SKM-1 treated with dmso at 0.1 percent for 144 hours (cell line): ENCODE measurements at regions not wholly inside any gene's neighbourhood (a gene's known extent, or its start where the extent isn't known, plus 50 kb on each side); places are given as distances from the start of the nearest gene placed in this dataset.

ENCODE experiments used
- DNase-seq: peaks from one replicate; lab custom pipeline; 2025; ENCODE audit not compliant: unreplicated experiment; lab: John Stamatoyannopoulos, UW

- DNase-seq: no peak
Observed at GRCh38 chr6:139547122-139547776, 172.8 kb upstream of the CITED2 start.

- DNase-seq: no peak
Observed at GRCh38 chr6:139546106-139546472, 171.6 kb upstream of the CITED2 start.

GRCh38 chr6:139545206-139546105 lies 171.0 kb upstream of the CITED2 start:
- DNase-seq: no peak

DNA sequence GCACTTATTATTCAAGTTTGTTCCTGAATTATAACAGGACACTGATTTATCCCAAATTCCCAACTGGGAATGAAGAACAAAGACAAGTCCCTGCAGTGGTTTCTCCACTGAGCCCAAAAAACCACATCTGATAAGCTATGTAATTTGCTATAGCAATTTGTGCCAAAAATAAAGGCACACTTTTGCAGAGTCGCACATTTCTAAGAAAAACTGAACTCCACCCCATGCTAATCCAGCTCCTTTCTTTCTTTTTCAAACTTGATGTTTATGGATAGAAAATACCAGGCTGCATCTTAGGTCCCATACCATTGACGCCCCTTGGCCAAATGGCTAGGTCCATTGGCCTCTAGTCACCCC lies 170.2 kb upstream of the CITED2 start:
- DNase-seq: no peak

GRCh38 chr6:139542351-139542750 lies 167.9 kb upstream of the CITED2 start:
- DNase-seq: no peak

DNA sequence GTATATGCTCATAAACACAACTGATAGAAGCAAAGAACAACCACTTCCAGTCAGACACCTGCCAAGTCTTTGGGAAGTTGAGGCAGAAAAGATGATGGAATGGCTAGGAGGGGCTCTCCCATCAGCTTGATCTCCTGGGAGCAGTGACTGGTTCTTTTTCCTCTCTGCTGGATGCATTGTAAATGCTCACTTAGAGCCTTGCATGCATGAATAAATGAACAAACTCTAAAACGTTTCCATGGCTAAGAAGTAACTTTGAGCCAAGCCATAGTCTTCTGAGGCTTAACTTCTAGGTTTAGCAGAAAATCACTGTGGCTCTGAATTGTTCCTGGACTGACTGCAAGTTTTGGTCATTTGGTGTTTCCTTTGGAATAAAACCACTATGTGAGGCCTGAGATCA lies 166.4 kb upstream of the CITED2 start:
- DNase-seq: no peak

GRCh38 chr6:139540276-139540675 lies 165.8 kb upstream of the CITED2 start:
- no peak for DNase-seq

DNA sequence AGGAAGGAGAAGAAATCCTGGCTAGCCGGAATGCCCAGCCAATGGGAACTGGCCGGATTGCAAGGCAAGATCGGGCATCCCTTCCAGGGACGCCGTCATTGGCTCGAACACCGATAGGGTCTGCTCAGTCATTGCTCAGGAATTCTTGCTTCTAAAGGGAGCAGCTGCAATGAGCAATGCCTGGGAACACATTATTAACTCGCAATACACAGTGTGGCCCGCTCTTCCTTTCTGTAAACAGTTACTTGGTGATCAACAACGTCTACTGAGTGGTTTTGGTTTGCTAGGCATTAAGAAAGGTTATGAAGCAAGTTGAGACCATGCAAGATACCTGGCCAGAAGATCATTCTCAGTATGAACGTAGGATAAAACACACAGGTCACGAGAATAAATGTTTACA lies 165.4 kb upstream of the CITED2 start:
- DNase-seq: no peak

DNA sequence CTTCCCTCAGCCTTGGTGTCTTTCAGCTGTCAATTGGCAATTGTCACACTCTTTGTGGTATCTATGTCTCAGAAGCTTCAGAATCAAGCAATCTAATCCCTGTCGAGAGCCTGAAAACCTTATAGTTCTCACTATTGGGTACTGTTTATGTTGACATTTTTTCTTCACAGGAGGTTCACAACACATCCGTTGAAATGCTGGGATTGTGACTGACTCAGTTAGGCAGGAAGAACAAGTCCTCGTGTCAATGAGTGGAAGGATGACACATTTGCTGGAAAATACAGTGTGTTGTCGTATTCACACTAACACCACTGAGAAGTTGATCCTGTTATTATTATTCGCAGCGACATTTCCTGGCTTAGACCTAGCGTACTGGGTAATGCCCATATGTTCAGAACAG lies 163.9 kb upstream of the CITED2 start:
- no peak for DNase-seq

DNA sequence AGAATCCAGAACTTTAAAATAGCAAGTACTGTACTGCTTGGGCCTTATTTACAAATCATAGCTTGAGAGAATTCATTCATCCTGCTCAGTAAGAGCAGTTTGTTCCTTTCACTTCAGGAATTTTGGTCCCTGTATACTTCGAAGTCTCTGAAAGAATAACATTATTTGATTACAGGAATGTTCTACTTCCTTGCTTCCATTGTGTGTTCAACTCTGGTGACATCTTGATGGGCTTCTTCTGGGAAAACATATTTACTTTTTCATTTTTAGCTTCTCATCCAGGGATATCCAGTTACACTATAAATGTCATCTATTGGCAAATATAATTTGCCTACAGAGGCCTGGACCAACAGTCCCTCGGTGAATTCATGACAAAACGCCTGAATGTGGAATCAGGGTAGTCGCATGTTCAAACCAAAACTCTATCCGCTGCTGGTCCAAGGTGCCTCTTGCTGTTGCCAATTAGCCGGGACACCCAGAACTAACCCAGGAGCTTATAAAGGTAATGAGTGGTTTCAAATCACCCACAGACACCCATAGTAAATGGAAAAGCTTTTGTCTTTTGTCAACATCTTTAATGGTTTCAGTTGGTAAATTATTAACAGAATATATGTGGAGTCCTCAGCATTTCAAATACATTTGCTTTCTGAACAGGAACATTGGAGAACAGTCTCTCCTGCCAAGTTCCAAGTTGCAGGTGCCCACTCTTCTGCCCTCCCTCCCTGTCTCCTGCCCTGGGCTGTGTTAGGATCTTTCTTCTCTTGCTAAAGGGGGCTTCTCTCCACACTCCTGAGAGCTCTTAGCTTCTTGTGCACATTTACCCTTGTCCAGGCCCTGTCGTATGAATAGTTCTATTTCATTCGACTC lies 162.5 kb upstream of the CITED2 start:
- DNase-seq: no peak

- DNase-seq: no peak
Observed at GRCh38 chr6:139534472-139535115, 160.1 kb upstream of the CITED2 start.

DNA sequence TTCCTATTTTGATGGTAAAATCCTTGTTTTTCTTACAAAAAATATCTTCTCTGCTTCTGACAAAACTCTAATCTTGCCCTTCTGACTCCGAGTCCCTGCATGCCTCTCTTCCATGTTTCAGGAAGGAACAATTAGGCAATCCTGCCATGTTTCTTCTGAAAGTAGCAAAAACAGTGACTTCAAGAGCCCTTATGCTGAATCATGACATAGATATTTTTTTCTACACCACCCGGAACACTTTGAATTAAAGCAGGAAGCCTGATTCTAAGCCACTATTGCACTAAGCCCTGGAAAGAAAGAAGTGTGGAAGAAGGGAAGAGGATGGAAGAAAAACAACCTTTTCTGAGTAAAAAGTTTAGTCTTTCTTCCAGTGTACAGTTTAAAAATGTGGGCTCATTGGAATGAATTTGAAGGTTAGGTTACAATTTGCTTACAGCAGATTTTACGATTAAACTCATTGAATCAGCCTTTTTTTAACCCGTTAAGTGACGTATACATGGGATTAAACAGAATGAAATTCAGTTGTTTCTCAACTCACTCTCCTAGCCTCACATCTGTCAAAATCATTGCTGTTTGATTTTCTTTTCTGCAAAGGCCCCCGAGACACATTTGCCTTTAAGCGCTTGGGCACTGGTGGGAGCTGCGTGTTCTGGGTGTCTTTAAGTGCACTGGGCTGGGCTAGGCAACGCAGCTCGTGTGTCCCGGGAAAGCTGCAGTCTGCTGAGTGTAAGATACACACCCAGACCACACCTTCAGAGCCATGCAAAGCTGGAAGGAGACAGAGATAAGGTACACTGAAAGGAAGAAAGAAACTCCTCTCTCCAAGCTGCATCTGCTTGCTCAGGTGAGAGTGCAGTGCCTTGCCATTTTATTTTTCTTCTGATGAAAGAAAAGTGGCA lies 159.4 kb upstream of the CITED2 start:
- no peak for DNase-seq

DNA sequence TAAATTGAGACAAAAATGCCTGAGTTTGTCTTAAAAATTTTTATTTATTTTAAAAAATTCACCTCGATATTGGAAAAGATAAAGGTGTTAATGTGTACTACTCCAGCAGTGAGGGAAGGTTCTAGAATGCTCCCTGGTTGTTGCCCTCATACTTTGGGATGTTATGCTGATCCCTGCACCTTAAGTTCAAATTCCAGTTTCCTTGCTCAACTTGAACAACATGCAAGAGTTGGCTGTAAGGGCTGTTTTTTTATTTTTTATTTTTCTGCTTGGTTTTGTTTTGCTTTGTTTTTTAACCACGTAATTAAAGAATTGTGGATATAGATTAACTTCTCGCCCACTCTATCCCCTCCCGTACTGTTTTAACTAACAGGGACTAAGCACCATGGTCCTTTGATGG lies 158.7 kb upstream of the CITED2 start:
- no peak for DNase-seq

- no peak for DNase-seq
Observed at GRCh38 chr6:139531148-139532115, 157.0 kb upstream of the CITED2 start.

GRCh38 chr6:139530561-139530960 lies 156.1 kb upstream of the CITED2 start:
- no peak for DNase-seq

GRCh38 chr6:139529420-139529819 lies 155.0 kb upstream of the CITED2 start:
- DNase-seq: no peak

- no peak for DNase-seq
Observed at GRCh38 chr6:139528471-139528870, 154.0 kb upstream of the CITED2 start.

DNA sequence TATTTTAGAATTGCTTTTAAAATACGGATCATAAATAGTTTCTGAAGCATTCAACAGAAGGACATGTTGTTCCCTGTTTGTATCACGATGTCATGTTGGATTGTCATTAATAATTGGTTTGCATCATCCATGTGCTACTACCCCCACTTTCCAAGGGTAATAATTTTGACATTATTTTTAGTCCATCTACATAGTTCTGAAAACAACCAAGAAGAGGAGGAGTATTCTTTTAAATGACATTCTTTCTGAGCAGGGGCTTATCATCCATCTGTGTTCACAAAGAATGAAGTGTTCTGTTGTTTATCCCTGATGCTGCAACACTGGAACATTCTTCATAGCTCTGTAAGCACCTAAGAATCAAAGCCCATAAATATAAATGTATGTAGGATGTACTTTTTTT lies 151.0 kb upstream of the CITED2 start:
- no peak for DNase-seq

GRCh38 chr6:139523986-139524385 lies 149.5 kb upstream of the CITED2 start:
- no peak for DNase-seq
